ENCODE measurements at regions not wholly inside any gene's neighbourhood (a gene's known extent, or its start where the extent isn't known, plus 50 kb on each side); places are given as distances from the start of the nearest gene placed in this dataset.

DNA sequence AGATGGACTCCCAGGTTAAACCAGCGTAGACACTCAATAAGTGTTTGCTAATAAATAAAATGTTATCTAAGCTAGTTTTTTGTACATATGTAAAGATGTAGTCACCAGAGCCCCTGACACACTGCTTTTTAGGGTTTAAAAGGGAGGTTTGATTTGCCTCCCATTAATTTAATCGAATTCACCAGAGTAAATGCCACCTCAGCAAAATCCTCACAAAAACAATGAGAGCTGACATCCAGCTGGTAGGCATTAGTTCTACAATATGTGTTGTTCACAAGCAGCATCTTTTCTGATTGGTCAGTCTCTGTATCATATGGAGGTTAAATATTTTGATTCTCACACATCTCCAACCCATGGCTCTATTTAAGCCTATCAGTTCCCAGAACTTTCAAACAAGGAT is 382.6 kb downstream of the CENPC start:
- TF ChIP-seq, protein P1, sequence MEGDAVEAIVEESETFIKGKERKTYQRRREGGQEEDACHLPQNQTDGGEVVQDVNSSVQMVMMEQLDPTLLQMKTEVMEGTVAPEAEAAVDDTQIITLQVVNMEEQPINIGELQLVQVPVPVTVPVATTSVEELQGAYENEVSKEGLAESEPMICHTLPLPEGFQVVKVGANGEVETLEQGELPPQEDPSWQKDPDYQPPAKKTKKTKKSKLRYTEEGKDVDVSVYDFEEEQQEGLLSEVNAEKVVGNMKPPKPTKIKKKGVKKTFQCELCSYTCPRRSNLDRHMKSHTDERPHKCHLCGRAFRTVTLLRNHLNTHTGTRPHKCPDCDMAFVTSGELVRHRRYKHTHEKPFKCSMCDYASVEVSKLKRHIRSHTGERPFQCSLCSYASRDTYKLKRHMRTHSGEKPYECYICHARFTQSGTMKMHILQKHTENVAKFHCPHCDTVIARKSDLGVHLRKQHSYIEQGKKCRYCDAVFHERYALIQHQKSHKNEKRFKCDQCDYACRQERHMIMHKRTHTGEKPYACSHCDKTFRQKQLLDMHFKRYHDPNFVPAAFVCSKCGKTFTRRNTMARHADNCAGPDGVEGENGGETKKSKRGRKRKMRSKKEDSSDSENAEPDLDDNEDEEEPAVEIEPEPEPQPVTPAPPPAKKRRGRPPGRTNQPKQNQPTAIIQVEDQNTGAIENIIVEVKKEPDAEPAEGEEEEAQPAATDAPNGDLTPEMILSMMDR (conservative IDR thresholded peaks at IDR 0.05) = no peak
- H3K27ac ChIP-seq = no peak overlapping the region

DNA sequence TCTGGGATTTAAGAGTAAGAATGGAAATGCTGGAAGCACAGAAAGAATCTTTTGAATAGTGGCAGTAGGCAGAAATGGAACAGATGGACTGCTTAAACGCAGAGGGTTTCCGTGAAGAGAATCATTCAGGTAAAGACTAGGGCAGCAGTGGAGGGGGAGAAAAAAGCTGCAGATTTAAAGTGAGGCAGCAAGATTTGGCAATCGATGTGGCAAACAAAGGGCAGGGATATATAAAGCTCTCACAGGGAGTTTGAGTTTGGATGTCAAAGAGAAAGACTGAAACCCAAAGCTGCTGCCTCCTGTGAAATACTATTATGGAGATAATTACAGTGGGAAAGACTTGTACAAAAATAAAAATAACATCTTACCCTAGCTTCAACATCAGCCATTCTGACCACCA is 384.0 kb downstream of the CENPC start:
- H3K27ac ChIP-seq = no peak overlapping the region

DNA sequence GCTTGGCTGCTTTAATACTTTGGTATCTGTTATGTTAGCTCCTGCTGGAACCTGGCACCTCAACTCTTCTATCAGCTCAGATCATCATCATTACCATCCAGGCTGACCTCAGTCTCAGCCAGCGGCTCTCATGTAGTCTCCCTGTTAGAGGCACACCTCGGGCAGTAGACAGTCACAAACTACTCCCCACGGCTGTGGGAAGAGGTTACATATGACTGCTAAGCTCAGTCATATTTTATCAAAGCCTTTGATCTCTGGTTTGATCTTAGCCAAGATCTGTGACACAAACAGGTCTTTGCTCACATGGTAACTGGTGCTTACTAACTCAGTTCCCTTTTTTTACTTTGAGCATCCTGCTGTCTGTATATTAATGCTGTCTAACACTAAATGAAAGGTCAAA is 384.9 kb downstream of the CENPC start:
- H3K27ac ChIP-seq = no peak overlapping the region
- TF ChIP-seq, protein P1 (conservative IDR thresholded peaks at IDR 0.05) = no peak

More for the DNA sequence above, 384.0 kb downstream of the CENPC start:
- TF ChIP-seq, protein P1 (conservative IDR thresholded peaks at IDR 0.05) = no peak

GRCh38 chr4:67158666-67159065 is 386.6 kb downstream of the CENPC start:
- H3K27ac ChIP-seq = no peak overlapping the region
- TF ChIP-seq, protein P1 (conservative IDR thresholded peaks at IDR 0.05) = no peak

- H3K27ac ChIP-seq = peak overlapping the region; percentile 89
- TF ChIP-seq, protein P1 (conservative IDR thresholded peaks at IDR 0.05) = no peak
These were observed 392.3 kb downstream of the CENPC start for GRCh38 chr4:67152976-67153375.

GRCh38 chr4:67151376-67152343 is 393.6 kb downstream of the CENPC start:
- TF ChIP-seq, protein P1 (conservative IDR thresholded peaks at IDR 0.05) = no peak
- peak overlapping the region; percentile 89 for H3K27ac ChIP-seq

- no peak overlapping the region for H3K27ac ChIP-seq
- TF ChIP-seq, protein P1 (conservative IDR thresholded peaks at IDR 0.05) = no peak
These were observed 403.7 kb downstream of the CENPC start for GRCh38 chr4:67141586-67141985.
